ENCODE measurements at regions not wholly inside any gene's neighbourhood (a gene's known extent, or its start where the extent isn't known, plus 50 kb on each side); places are given as distances from the start of the nearest gene placed in this dataset.

DNA sequence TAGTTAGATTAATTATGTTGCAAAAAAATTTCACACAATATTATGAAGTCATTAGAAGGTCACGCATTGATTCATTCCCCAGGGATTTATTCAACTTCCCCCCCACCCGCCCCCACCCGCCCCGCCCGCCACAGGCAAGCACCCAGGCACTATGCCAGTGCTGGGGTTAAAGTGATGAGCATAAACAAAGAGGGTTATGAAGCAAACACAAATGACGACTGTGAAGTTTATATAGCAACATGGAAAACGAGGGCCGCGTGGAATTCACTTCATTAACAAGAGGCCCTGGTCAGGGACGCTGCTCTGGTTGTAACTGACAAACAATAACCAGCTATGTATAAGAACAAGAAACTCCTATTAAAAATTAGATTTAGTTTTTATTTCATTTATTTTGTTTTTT lies 656.5 kb upstream of the COBL start:
- no peaks in the 10 kb centered on the region for H3K36me3 ChIP-seq (ENCODE audit: insufficient read depth, low read length)
- no peaks in the 10 kb centered on the region for H3K9me2 ChIP-seq (ENCODE audit: low read depth, low read length)
- no peak overlapping the region for H3K9ac ChIP-seq (ENCODE audit: low read length)
- peaks cover 42% of the 10 kb centered on the region for H3K4me1 ChIP-seq (ENCODE audit: insufficient read depth, low read length, severe bottlenecking)
- no peaks in the 10 kb centered on the region for H3F3A ChIP-seq (ENCODE audit: insufficient read depth, low read length)
- no peaks in the 10 kb centered on the region for H4K20me1 ChIP-seq (ENCODE audit: insufficient read depth, low read length)
- H3K27me3 ChIP-seq (ENCODE audit: insufficient read depth, low read length): no peaks in the 10 kb centered on the region
- no peaks in the 10 kb centered on the region for H3K9me3 ChIP-seq (ENCODE audit: low read length)
- no peaks in the 10 kb centered on the region for H3K79me2 ChIP-seq (ENCODE audit: insufficient read depth, low read length)
- H3K4me2 ChIP-seq (ENCODE audit: low read length): no peak overlapping the region
- TF ChIP-seq, protein P1, sequence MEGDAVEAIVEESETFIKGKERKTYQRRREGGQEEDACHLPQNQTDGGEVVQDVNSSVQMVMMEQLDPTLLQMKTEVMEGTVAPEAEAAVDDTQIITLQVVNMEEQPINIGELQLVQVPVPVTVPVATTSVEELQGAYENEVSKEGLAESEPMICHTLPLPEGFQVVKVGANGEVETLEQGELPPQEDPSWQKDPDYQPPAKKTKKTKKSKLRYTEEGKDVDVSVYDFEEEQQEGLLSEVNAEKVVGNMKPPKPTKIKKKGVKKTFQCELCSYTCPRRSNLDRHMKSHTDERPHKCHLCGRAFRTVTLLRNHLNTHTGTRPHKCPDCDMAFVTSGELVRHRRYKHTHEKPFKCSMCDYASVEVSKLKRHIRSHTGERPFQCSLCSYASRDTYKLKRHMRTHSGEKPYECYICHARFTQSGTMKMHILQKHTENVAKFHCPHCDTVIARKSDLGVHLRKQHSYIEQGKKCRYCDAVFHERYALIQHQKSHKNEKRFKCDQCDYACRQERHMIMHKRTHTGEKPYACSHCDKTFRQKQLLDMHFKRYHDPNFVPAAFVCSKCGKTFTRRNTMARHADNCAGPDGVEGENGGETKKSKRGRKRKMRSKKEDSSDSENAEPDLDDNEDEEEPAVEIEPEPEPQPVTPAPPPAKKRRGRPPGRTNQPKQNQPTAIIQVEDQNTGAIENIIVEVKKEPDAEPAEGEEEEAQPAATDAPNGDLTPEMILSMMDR (IDR thresholded peaks at IDR 0.05; ENCODE audit: low read length): no peak
- TF ChIP-seq EZH2 (IDR thresholded peaks at IDR 0.05; ENCODE audit: borderline replicate concordance, low read length): no peak
- no peak overlapping the region for H3K27ac ChIP-seq (ENCODE audit: low read depth, low read length, poor library complexity, severe bottlenecking)
- no peak overlapping the region for H3K4me3 ChIP-seq (ENCODE audit: low read depth, low read length, poor library complexity, severe bottlenecking)
- H2AFZ ChIP-seq (ENCODE audit: low read length): no peak overlapping the region

DNA sequence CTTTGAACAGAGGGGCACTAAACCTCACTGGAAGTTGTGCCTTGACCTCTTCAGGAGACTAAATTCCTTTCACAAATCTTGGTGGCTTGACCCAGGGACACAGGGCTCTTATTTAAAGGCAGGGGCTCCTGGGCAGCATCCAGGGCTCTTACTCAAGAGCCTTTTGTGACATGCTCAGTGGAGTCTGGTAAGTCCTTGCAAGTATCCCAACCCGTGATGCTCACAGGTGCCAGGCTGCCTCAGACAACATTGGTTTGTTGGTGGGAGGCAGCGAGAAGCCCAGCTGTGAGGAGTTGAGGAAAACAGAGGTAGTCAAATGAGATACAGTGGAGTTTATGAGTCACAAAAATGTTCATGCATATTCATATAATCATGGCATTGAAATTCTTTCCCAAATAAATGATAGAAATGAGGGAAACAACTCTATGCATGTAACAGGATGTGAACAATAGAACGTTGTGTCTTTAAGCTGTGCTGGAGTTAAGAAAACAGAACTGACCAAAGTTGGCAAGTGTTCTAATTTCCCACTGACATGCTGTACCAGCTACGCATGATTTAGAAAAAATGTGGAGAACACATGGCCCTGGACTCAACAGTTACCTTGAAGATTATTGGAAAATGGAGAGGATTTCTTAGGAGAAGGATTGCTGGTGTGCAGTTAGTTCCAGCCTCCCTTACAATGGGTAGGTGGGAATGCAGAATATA lies 654.5 kb upstream of the COBL start:
- H3F3A ChIP-seq (ENCODE audit: insufficient read depth, low read length): no peaks in the 10 kb centered on the region
- H2AFZ ChIP-seq (ENCODE audit: low read length): no peak overlapping the region
- no peak overlapping the region for H3K27ac ChIP-seq (ENCODE audit: low read depth, low read length, poor library complexity, severe bottlenecking)
- H3K4me2 ChIP-seq (ENCODE audit: low read length): no peak overlapping the region
- H3K79me2 ChIP-seq (ENCODE audit: insufficient read depth, low read length): no peaks in the 10 kb centered on the region
- H3K4me1 ChIP-seq (ENCODE audit: insufficient read depth, low read length, severe bottlenecking): peaks cover 42% of the 10 kb centered on the region
- no peak overlapping the region for H3K9ac ChIP-seq (ENCODE audit: low read length)
- H4K20me1 ChIP-seq (ENCODE audit: insufficient read depth, low read length): no peaks in the 10 kb centered on the region
- no peaks in the 10 kb centered on the region for H3K9me3 ChIP-seq (ENCODE audit: low read length)
- TF ChIP-seq EZH2 (IDR thresholded peaks at IDR 0.05; ENCODE audit: borderline replicate concordance, low read length): no peak
- TF ChIP-seq, protein P1 (IDR thresholded peaks at IDR 0.05; ENCODE audit: low read length): no peak
- H3K4me3 ChIP-seq (ENCODE audit: low read depth, low read length, poor library complexity, severe bottlenecking): no peak overlapping the region
- H3K36me3 ChIP-seq (ENCODE audit: insufficient read depth, low read length): no peaks in the 10 kb centered on the region
- H3K9me2 ChIP-seq (ENCODE audit: low read depth, low read length): no peaks in the 10 kb centered on the region
- no peaks in the 10 kb centered on the region for H3K27me3 ChIP-seq (ENCODE audit: insufficient read depth, low read length)

DNA sequence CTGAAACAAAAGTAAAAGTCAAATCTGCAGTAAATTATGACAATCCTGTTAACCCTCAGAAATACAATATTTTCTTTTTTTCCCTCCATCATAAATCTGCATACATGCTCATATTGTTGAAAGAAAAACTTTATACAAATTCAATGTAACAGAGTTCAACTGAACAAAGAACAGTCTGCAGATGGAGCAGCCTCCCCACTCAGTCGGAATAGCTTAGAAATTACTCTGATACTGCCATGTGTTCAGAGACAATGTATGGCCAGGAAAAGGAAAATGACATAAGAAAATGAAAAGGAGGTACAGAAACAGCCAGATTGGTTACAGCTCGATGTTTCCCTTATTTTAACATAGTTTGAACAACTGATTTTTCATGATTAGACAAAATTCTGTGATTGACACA lies 651.9 kb upstream of the COBL start:
- H2AFZ ChIP-seq (ENCODE audit: low read length): peak overlapping the region; percentile 68
- no peaks in the 10 kb centered on the region for H3K27me3 ChIP-seq (ENCODE audit: insufficient read depth, low read length)
- TF ChIP-seq EZH2 (IDR thresholded peaks at IDR 0.05; ENCODE audit: borderline replicate concordance, low read length): no peak
- TF ChIP-seq, protein P1 (IDR thresholded peaks at IDR 0.05; ENCODE audit: low read length): peak; percentile 37

More for the DNA sequence above, 651.9 kb upstream of the COBL start:
- Histone ChIP-seq H3K4me3 (ENCODE audit: low read depth, low read length, poor library complexity, severe bottlenecking) (no peak overlapping the region), H3K79me2 (ENCODE audit: insufficient read depth, low read length) (no peaks in the 10 kb centered on the region), H3K9ac (ENCODE audit: low read length) (no peak overlapping the region), H3K9me3 (ENCODE audit: low read length) (no peaks in the 10 kb centered on the region), H3K27ac (ENCODE audit: low read depth, low read length, poor library complexity, severe bottlenecking) (no peak overlapping the region), H3F3A (ENCODE audit: insufficient read depth, low read length) (no peaks in the 10 kb centered on the region), H3K9me2 (ENCODE audit: low read depth, low read length) (no peaks in the 10 kb centered on the region), H3K36me3 (ENCODE audit: insufficient read depth, low read length) (no peaks in the 10 kb centered on the region), H4K20me1 (ENCODE audit: insufficient read depth, low read length) (no peaks in the 10 kb centered on the region), H3K4me2 (ENCODE audit: low read length) (no peak overlapping the region), H3K4me1 (ENCODE audit: insufficient read depth, low read length, severe bottlenecking) (peaks cover 25% of the 10 kb centered on the region)

Data from OCI-LY1 (cell line).